GM18505 (cell line): ENCODE measurements at regions not wholly inside any gene's neighbourhood (a gene's known extent, or its start where the extent isn't known, plus 50 kb on each side); places are given as distances from the start of the nearest gene placed in this dataset.

ENCODE experiments used
- ATAC-seq: cut with Tn5 transposase; IDR thresholded peaks from one replicate; pipeline ENCODE4 v1.9.1; 2021; ENCODE audit not compliant: unreplicated experiment
- POLR2A ChIP-seq: IDR thresholded peaks from 4 replicates; pipeline ENCODE4 v1.6.1; 2011; ENCODE audit warnings: borderline replicate concordance; ENCODE audit not compliant: insufficient read depth, insufficient read length; ENCODE audit errors: extremely low read depth

- no peak for TF ChIP-seq POLR2A
- no peak for ATAC-seq
Observed at GRCh38 chr12:93099792-93100191, 170.7 kb upstream of the EEA1 start.

GRCh38 chr12:93100610-93101009 lies 171.5 kb upstream of the EEA1 start:
- no peak for TF ChIP-seq POLR2A
- no peak for ATAC-seq

DNA sequence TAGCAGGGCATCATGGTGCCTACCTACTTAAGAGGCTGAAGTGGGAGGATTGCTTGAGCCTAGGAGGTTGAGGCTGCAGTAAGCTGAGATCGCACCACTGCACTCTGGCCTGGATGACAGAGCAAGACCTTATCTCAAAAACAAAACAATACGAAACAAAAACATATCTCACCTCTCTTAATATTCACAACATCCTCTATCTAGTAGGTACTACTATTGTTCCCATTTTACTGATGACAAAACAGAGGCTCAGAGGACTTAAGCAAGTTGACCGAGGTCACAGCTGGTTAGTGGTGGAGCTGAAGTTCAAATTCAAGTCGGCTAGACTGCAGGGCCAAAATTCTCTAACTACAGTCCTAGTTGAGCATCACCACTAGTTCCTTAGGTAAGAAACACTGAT lies 172.3 kb upstream of the EEA1 start:
- no peak for TF ChIP-seq POLR2A
- no peak for ATAC-seq

GRCh38 chr12:93102312-93102711 lies 173.2 kb upstream of the EEA1 start:
- no peak for ATAC-seq
- TF ChIP-seq POLR2A = no peak

GRCh38 chr12:93102744-93103143 lies 173.6 kb upstream of the EEA1 start:
- no peak for ATAC-seq
- no peak for TF ChIP-seq POLR2A

DNA sequence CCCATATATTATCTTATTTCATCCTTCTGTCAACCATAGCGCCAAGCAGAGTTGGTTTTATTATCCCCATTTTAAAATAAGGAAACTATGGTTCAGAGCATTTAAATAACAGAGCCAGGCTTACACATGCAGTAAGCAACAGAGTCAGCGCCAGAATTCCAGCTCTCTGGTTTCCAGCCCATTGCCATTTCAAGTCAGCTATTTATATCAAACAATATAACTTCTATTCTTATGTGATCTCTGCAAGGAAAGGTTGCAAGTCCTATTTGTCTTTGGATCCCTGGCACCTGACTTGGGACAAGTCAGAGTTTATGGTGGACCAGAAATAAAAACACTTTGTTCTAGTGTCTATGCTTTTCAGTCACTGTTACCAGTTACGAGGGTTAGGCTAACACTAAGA lies 174.1 kb upstream of the EEA1 start:
- TF ChIP-seq POLR2A = no peak
- no peak for ATAC-seq

- no peak for ATAC-seq
Observed at GRCh38 chr12:93104535-93104934, 175.4 kb upstream of the EEA1 start.

GRCh38 chr12:93106910-93107309 lies 177.8 kb upstream of the EEA1 start:
- ATAC-seq = no peak
- TF ChIP-seq POLR2A = no peak

More at GRCh38 chr12:93104535-93104934, 175.4 kb upstream of the EEA1 start:
- TF ChIP-seq POLR2A = no peak

GRCh38 chr12:93107514-93108312 lies 178.6 kb upstream of the EEA1 start:
- TF ChIP-seq POLR2A = no peak
- ATAC-seq = no peak

DNA sequence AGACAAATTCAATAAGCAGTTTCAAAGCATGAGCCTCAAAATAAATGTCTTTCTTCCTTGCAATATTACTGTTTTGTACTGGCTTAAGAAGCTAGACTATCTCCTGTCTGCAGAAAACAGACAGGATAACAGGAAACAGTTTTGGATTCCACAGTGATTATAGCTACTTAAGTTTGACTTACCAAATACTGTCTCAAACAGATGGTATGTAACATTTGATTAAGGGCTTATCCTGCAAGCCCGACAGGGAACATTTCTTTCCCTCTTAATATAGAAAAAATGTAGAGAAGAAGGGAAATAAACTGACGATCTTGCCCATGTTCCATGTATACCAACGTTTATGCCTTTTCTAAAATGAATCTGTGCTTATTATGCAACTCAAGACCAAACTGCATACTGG lies 179.9 kb upstream of the EEA1 start:
- no peak for ATAC-seq

GRCh38 chr12:93109551-93110203 lies 180.6 kb upstream of the EEA1 start:
- TF ChIP-seq POLR2A = no peak
- ATAC-seq = no peak

More for the DNA sequence above, 179.9 kb upstream of the EEA1 start:
- no peak for TF ChIP-seq POLR2A

GRCh38 chr12:93111773-93112172 lies 182.7 kb upstream of the EEA1 start:
- no peak for ATAC-seq
- no peak for TF ChIP-seq POLR2A

- TF ChIP-seq POLR2A = no peak
- ATAC-seq = no peak
Observed at GRCh38 chr12:93113317-93114006, 184.4 kb upstream of the EEA1 start.
